ENCODE measurements at regions not wholly inside any gene's neighbourhood (a gene's known extent, or its start where the extent isn't known, plus 50 kb on each side); places are given as distances from the start of the nearest gene placed in this dataset.

DNA sequence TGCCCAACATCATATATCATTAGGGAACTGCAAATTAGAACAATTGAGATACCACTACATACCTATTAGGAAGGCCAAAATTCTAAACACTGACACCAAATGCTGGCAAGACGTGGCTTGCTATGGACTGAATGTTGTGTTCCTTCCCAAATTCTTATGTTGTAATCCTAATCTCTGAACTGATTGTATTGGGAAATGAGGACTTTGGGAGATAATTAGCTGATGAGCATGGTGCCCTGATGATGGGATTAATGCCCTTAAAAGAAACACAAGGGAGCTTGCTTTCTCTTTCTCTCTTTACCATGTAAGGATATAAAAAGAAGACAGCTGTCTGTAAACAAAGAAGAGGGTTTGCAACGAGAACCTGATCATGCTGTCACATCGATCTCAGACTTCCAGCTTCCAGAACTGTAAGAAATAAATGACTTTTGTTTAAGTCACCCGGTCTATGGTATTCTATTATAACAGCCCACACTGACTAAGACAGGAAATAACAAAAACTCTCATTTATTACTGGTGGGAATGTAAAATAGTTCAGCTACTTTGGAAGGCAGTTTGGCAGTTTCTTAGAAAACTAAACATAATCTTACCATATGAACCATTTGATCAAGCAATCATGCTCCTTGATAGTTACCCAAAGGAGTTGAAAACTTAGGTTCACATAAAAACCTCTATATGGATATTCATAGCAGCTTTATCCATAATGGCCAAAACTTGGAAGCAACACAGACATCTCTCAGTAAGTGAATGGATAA is 458.3 kb upstream of the CBLB start:
- H3K4me3 ChIP-seq (replicated peaks in 1 of 3) = no peak overlapping the region
- no peak for DNase-seq
- intact Hi-C loops (cut with DNase I) = no loop called here
- WGBS, 2 donors = 62 to 68% methylated on average over 4 of the region's 4 CpGs
- no peak overlapping the region for H3K27ac ChIP-seq
- TF ChIP-seq, protein P1, sequence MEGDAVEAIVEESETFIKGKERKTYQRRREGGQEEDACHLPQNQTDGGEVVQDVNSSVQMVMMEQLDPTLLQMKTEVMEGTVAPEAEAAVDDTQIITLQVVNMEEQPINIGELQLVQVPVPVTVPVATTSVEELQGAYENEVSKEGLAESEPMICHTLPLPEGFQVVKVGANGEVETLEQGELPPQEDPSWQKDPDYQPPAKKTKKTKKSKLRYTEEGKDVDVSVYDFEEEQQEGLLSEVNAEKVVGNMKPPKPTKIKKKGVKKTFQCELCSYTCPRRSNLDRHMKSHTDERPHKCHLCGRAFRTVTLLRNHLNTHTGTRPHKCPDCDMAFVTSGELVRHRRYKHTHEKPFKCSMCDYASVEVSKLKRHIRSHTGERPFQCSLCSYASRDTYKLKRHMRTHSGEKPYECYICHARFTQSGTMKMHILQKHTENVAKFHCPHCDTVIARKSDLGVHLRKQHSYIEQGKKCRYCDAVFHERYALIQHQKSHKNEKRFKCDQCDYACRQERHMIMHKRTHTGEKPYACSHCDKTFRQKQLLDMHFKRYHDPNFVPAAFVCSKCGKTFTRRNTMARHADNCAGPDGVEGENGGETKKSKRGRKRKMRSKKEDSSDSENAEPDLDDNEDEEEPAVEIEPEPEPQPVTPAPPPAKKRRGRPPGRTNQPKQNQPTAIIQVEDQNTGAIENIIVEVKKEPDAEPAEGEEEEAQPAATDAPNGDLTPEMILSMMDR (IDR thresholded peaks at IDR 0.05) = no peak
- TF ChIP-seq POLR2A (IDR thresholded peaks at IDR 0.05) = no peak
- no peaks in the 10 kb centered on the region for H3K27me3 ChIP-seq
- no peaks in the 10 kb centered on the region for H3K4me1 ChIP-seq
- no peaks in the 10 kb centered on the region for H3K36me3 ChIP-seq
- H3K9me3 ChIP-seq = no peaks in the 10 kb centered on the region

DNA sequence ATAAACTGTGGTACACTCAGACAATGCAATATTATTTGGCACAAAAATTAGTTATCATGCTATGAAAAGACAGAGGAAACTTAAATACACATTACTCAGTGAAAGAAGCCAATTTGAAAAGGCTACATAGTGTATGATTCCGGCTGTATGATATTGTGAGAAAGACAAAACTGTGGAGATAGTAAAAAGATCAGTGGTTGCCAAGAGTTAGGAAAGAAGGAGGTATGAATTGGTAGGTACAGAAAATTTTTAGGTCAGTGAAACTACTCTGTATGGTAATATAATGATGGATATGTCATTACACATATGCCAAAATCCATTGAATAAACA is 458.8 kb upstream of the CBLB start:
- intact Hi-C loops (cut with DNase I) = no loop called here
- no peak for DNase-seq
- H3K27me3 ChIP-seq = no peaks in the 10 kb centered on the region
- no peaks in the 10 kb centered on the region for H3K36me3 ChIP-seq
- TF ChIP-seq, protein P1 (IDR thresholded peaks at IDR 0.05) = no peak
- TF ChIP-seq POLR2A (IDR thresholded peaks at IDR 0.05) = no peak
- H3K4me1 ChIP-seq = no peaks in the 10 kb centered on the region
- no peaks in the 10 kb centered on the region for H3K9me3 ChIP-seq
- no peak overlapping the region for H3K27ac ChIP-seq
- WGBS, 2 donors = 81 to 93% methylated on average over 1 of the region's 1 CpG
- no peak overlapping the region for H3K4me3 ChIP-seq (replicated peaks in 1 of 3)

DNA sequence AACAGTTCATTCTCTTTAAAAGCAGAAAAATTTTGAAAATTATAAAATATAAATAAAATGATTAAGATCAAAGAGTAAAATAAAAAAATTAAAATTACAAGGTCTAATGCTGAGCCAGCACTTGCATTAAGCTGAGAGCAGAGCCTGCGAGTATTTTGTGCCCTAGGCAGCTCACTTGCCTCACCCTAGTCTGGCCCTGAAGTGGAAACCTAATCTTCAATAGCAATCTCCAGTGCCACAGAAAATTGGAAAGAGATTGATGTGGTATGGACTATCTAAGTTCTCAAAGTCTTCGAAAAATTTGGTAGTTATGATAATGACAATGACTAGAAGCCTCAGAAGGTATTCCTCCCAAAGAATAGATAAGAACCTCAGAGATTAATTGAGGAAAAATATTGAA is 459.4 kb upstream of the CBLB start:
- Histone ChIP-seq H3K36me3 (no peaks in the 10 kb centered on the region), H3K4me1 (no peaks in the 10 kb centered on the region), H3K9me3 (no peaks in the 10 kb centered on the region), H3K27me3 (no peaks in the 10 kb centered on the region), H3K27ac (no peak overlapping the region), H3K4me3 (replicated peaks in 1 of 3) (no peak overlapping the region)
- TF ChIP-seq, protein P1 (IDR thresholded peaks at IDR 0.05) = no peak
- TF ChIP-seq POLR2A (IDR thresholded peaks at IDR 0.05) = no peak
- intact Hi-C loops (cut with DNase I) = no loop called here
- 91 to 96% methylated on average over 2 of the region's 2 CpGs for WGBS, 2 donors
- no peak for DNase-seq

DNA sequence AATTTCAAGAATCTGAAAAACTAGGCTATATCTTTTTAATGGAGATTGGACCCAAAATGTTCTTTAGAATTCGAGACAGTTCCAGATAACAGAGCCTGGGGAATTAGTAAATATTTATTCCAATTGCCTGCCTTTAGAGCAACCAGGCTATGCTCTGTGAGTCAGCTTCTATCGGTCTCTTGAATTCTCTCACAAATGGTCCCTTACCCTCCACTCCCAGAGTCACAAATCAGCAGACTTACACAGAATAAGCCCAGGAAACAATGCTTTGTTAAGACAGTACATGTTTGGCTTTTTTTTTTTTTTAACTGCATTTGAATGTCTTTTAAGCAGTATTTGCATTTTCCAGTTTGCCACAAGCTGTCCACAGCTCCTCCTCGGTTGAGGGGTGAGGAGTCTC is 460.7 kb upstream of the CBLB start:
- TF ChIP-seq, protein P1 (IDR thresholded peaks at IDR 0.05) = no peak
- DNase-seq = no peak
- Histone ChIP-seq H3K9me3 (no peaks in the 10 kb centered on the region), H3K27me3 (no peaks in the 10 kb centered on the region), H3K4me3 (replicated peaks in 1 of 3) (no peak overlapping the region), H3K4me1 (no peaks in the 10 kb centered on the region), H3K36me3 (no peaks in the 10 kb centered on the region), H3K27ac (no peak overlapping the region)
- intact Hi-C loops (cut with DNase I) = no loop called here
- 70 to 78% methylated on average over 3 of the region's 3 CpGs for WGBS, 2 donors

DNA sequence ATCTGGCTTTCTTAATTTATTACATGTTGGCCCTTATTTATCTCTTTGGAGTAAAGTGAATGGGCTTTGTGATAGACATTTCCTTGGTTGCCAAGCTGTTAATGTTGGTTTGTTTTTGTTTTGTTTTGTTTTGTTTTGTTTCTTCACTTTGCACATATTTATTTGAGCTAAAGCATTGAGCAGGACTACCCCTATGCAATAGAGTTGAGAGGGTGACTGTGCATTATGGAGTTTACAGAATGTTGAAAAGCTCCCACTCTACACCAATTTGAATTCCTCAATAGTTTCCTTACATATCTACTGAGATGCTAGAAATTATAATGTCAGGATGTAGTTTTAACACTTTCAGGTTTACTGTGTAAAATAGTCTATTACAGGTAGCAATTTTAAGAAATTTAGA is 462.8 kb upstream of the CBLB start:
- Histone ChIP-seq H3K4me1 (no peaks in the 10 kb centered on the region), H3K36me3 (no peaks in the 10 kb centered on the region), H3K27ac (no peak overlapping the region), H3K9me3 (no peaks in the 10 kb centered on the region), H3K4me3 (replicated peaks in 1 of 3) (no peak overlapping the region), H3K27me3 (no peaks in the 10 kb centered on the region)
- no peak for DNase-seq
- intact Hi-C loops (cut with DNase I) = no loop called here
- TF ChIP-seq POLR2A (IDR thresholded peaks at IDR 0.05) = no peak
- TF ChIP-seq, protein P1 (IDR thresholded peaks at IDR 0.05) = no peak
